H1 (cell line): ENCODE measurements at regions not wholly inside any gene's neighbourhood (a gene's known extent, or its start where the extent isn't known, plus 50 kb on each side); places are given as distances from the start of the nearest gene placed in this dataset.

ENCODE experiments used
- BCL11A ChIP-seq, 2 experiments: IDR thresholded peaks; one replicate each; pipeline ENCODE4 v1.6.1; 2011; ENCODE audit warnings: low read depth in 2 of 2, low read length in 2 of 2, mild to moderate bottlenecking in 2 of 2
- CREB1 ChIP-seq: IDR thresholded peaks from 2 replicates; pipeline ENCODE4 v1.6.1; 2012; ENCODE audit warnings: inconsistent platforms
- EZH2 ChIP-seq: fragments of 200-600 bp; sonication (generic); IDR thresholded peaks from 2 replicates; pipeline ENCODE4 v1.7.1; 2012; ENCODE audit warnings: low read depth, mild to moderate bottlenecking, moderate library complexity, low read length, inconsistent platforms; ENCODE audit not compliant: severe bottlenecking
- FOSL1 ChIP-seq: IDR thresholded peaks from 2 replicates; pipeline ENCODE4 v1.6.1; 2011; ENCODE audit warnings: mild to moderate bottlenecking, low read depth, low read length, moderate library complexity; ENCODE audit not compliant: insufficient read depth
- MAFK ChIP-seq: IDR thresholded peaks from 2 replicates; pipeline ENCODE4 v1.6.1; 2012; ENCODE audit warnings: low read depth, mild to moderate bottlenecking, improper control_type of control experiment, low read length
- NRF1 ChIP-seq: IDR thresholded peaks from 2 replicates; pipeline ENCODE4 v1.6.1; 2011; ENCODE audit warnings: mild to moderate bottlenecking, low read depth, low read length, improper control_type of control experiment
- POLR2A ChIP-seq, 2 experiments: IDR thresholded peaks; 1 replicate in 1 of 2; 2 replicates in 1 of 2; pipeline ENCODE4 v1.6.1; 2011; ENCODE audit warnings: low read depth in 2 of 2, low read length in 2 of 2, mild to moderate bottlenecking in 2 of 2; ENCODE audit errors: control extremely low read depth in 1 of 2
- SIN3A ChIP-seq, 2 experiments: IDR thresholded peaks in 1 of 2; conservative IDR thresholded peaks in 1 of 2; 2 replicates each; pipeline ENCODE4 v1.6.1; 2011 to 2012; ENCODE audit warnings: low read length in 2 of 2, improper control_type of control experiment in 1 of 2, low read depth in 1 of 2, mild to moderate bottlenecking in 1 of 2
- TEAD4 ChIP-seq: IDR thresholded peaks from 2 replicates; pipeline ENCODE4 v1.6.1; 2012; ENCODE audit warnings: low read depth, low read length, inconsistent platforms, mixed read lengths
- ZNF274 ChIP-seq: IDR thresholded peaks from 2 replicates; pipeline ENCODE4 v1.7.0; 2012; ENCODE audit warnings: low read length, borderline replicate concordance; ENCODE audit errors: extremely low read depth
- TF ChIP-seq, protein P1 (sequence below), 3 experiments: IDR thresholded peaks; 1 replicate in 2 of 3; 2 replicates in 1 of 3; pipeline versions ENCODE4 v1.5.1 to v1.6.1; 2011; ENCODE audit warnings: low read length in 3 of 3, mild to moderate bottlenecking in 3 of 3, inconsistent platforms in 2 of 3, low read depth in 1 of 3, moderate library complexity in 1 of 3; ENCODE audit not compliant: insufficient read depth in 1 of 3; ENCODE audit errors: control extremely low read depth in 1 of 3
- TF ChIP-seq, protein P2 (sequence below): fragments of 300-600 bp; sonication (generic); IDR thresholded peaks from 2 replicates; pipeline ENCODE4 v1.7.1; 2012; ENCODE audit warnings: low read length, moderate library complexity, mild to moderate bottlenecking, inconsistent platforms; ENCODE audit not compliant: insufficient replicate concordance
- TF ChIP-seq, protein P3 (sequence below): IDR thresholded peaks from 2 replicates; pipeline ENCODE4 v1.6.1; 2012; ENCODE audit warnings: low read length, inconsistent platforms

DNA sequence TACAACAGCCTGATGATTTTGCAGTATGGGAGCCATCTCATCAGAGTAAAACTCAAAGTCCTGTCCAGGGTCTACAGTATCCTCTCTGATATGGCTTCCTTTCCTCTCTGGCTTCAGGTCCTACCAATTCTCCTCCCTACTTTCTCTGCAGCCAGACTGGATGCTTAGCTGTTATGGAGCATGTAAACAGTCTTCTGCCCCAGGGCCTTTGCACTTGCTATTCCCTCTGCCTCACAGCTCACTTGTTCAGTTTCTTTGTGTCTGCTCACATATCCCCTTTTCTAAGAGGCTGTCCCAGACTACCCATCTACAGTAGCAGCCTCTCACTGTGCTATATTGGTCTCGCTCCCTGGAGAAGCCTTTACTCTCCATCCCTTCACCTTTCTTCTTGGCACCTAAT, 62.2 kb downstream of the TLNRD1 start:
- TF ChIP-seq POLR2A (IDR thresholded peaks at IDR 0.05; ENCODE audit: control extremely low read depth in 1 of 2, low read depth in 2 of 2, low read length in 2 of 2) (no peak), EZH2 (no peak), NRF1 (no peak), BCL11A (IDR thresholded peaks at IDR 0.05; ENCODE audit: low read depth in 2 of 2, low read length in 2 of 2) (no peak), MAFK (no peak), SIN3A (conservative IDR thresholded peaks at IDR 0.05 in 1 of 2, IDR thresholded peaks at IDR 0.05 in 1 of 2; ENCODE audit: low read depth in 1 of 2, low read length in 2 of 2) (no peak), FOSL1 (no peak), ZNF274 (no peak), TEAD4 (no peak), CREB1 (no peak)
- TF ChIP-seq, protein P1, sequence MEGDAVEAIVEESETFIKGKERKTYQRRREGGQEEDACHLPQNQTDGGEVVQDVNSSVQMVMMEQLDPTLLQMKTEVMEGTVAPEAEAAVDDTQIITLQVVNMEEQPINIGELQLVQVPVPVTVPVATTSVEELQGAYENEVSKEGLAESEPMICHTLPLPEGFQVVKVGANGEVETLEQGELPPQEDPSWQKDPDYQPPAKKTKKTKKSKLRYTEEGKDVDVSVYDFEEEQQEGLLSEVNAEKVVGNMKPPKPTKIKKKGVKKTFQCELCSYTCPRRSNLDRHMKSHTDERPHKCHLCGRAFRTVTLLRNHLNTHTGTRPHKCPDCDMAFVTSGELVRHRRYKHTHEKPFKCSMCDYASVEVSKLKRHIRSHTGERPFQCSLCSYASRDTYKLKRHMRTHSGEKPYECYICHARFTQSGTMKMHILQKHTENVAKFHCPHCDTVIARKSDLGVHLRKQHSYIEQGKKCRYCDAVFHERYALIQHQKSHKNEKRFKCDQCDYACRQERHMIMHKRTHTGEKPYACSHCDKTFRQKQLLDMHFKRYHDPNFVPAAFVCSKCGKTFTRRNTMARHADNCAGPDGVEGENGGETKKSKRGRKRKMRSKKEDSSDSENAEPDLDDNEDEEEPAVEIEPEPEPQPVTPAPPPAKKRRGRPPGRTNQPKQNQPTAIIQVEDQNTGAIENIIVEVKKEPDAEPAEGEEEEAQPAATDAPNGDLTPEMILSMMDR (IDR thresholded peaks at IDR 0.05; ENCODE audit: control extremely low read depth in 1 of 3, insufficient read depth in 1 of 3, low read depth in 1 of 3, low read length in 3 of 3) = no peak
- TF ChIP-seq, protein P2, sequence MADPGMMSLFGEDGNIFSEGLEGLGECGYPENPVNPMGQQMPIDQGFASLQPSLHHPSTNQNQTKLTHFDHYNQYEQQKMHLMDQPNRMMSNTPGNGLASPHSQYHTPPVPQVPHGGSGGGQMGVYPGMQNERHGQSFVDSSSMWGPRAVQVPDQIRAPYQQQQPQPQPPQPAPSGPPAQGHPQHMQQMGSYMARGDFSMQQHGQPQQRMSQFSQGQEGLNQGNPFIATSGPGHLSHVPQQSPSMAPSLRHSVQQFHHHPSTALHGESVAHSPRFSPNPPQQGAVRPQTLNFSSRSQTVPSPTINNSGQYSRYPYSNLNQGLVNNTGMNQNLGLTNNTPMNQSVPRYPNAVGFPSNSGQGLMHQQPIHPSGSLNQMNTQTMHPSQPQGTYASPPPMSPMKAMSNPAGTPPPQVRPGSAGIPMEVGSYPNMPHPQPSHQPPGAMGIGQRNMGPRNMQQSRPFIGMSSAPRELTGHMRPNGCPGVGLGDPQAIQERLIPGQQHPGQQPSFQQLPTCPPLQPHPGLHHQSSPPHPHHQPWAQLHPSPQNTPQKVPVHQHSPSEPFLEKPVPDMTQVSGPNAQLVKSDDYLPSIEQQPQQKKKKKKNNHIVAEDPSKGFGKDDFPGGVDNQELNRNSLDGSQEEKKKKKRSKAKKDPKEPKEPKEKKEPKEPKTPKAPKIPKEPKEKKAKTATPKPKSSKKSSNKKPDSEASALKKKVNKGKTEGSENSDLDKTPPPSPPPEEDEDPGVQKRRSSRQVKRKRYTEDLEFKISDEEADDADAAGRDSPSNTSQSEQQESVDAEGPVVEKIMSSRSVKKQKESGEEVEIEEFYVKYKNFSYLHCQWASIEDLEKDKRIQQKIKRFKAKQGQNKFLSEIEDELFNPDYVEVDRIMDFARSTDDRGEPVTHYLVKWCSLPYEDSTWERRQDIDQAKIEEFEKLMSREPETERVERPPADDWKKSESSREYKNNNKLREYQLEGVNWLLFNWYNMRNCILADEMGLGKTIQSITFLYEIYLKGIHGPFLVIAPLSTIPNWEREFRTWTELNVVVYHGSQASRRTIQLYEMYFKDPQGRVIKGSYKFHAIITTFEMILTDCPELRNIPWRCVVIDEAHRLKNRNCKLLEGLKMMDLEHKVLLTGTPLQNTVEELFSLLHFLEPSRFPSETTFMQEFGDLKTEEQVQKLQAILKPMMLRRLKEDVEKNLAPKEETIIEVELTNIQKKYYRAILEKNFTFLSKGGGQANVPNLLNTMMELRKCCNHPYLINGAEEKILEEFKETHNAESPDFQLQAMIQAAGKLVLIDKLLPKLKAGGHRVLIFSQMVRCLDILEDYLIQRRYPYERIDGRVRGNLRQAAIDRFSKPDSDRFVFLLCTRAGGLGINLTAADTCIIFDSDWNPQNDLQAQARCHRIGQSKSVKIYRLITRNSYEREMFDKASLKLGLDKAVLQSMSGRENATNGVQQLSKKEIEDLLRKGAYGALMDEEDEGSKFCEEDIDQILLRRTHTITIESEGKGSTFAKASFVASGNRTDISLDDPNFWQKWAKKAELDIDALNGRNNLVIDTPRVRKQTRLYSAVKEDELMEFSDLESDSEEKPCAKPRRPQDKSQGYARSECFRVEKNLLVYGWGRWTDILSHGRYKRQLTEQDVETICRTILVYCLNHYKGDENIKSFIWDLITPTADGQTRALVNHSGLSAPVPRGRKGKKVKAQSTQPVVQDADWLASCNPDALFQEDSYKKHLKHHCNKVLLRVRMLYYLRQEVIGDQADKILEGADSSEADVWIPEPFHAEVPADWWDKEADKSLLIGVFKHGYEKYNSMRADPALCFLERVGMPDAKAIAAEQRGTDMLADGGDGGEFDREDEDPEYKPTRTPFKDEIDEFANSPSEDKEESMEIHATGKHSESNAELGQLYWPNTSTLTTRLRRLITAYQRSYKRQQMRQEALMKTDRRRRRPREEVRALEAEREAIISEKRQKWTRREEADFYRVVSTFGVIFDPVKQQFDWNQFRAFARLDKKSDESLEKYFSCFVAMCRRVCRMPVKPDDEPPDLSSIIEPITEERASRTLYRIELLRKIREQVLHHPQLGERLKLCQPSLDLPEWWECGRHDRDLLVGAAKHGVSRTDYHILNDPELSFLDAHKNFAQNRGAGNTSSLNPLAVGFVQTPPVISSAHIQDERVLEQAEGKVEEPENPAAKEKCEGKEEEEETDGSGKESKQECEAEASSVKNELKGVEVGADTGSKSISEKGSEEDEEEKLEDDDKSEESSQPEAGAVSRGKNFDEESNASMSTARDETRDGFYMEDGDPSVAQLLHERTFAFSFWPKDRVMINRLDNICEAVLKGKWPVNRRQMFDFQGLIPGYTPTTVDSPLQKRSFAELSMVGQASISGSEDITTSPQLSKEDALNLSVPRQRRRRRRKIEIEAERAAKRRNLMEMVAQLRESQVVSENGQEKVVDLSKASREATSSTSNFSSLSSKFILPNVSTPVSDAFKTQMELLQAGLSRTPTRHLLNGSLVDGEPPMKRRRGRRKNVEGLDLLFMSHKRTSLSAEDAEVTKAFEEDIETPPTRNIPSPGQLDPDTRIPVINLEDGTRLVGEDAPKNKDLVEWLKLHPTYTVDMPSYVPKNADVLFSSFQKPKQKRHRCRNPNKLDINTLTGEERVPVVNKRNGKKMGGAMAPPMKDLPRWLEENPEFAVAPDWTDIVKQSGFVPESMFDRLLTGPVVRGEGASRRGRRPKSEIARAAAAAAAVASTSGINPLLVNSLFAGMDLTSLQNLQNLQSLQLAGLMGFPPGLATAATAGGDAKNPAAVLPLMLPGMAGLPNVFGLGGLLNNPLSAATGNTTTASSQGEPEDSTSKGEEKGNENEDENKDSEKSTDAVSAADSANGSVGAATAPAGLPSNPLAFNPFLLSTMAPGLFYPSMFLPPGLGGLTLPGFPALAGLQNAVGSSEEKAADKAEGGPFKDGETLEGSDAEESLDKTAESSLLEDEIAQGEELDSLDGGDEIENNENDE = no peak
- TF ChIP-seq, protein P3, sequence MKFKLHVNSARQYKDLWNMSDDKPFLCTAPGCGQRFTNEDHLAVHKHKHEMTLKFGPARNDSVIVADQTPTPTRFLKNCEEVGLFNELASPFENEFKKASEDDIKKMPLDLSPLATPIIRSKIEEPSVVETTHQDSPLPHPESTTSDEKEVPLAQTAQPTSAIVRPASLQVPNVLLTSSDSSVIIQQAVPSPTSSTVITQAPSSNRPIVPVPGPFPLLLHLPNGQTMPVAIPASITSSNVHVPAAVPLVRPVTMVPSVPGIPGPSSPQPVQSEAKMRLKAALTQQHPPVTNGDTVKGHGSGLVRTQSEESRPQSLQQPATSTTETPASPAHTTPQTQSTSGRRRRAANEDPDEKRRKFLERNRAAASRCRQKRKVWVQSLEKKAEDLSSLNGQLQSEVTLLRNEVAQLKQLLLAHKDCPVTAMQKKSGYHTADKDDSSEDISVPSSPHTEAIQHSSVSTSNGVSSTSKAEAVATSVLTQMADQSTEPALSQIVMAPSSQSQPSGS = no peak
